ENCODE measurements at regions not wholly inside any gene's neighbourhood (a gene's known extent, or its start where the extent isn't known, plus 50 kb on each side); places are given as distances from the start of the nearest gene placed in this dataset.
"Not testable (repeated sequence)": the region's sequence is repeated elsewhere in the genome, so short reads cannot be mapped to it uniquely, and the experiment has no call there.

DNA sequence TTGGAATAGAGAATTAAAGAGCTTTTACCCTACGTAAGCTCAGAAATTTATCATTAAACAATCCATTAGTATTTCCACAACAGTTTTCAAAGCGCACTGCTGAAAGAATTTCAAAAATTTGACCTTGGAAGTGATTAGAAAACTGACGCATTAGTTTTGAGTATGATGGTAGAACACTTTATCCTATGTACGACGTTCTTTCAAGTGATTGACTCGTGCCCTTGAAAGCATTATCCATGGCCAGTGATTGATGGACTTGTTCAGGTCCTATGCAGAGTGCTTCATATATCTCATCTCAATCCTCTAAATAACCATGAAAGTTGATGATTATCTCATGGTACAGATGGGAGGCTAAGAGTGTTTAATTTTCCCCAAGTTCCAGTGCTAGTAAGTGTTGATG, 697.2 kb downstream of the USP25 start:
- no peak for DNase-seq

DNA sequence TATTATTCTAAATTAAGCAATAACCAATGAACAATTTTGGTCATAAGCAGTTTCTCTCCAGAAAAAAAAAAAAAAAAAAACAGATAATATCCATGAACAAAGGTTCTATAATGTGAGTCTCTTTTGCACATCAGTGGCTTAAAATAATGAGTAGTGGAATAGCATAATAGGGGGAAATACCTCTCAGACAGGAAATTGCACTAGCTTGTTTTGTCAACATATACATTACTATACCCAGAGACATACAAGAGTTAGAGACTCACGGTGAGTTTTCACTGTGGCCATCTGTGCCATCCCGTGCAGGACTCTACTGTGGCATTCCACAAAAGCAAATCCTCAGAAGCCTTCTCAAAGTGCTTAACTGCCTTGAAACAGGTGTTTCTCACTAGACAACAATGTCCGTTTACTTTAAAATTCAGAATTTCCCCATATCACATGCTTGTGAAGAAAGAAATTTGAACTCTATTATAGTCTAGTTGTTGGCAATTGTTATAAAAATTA, 697.9 kb downstream of the USP25 start:
- DNase-seq, result no peak

DNA sequence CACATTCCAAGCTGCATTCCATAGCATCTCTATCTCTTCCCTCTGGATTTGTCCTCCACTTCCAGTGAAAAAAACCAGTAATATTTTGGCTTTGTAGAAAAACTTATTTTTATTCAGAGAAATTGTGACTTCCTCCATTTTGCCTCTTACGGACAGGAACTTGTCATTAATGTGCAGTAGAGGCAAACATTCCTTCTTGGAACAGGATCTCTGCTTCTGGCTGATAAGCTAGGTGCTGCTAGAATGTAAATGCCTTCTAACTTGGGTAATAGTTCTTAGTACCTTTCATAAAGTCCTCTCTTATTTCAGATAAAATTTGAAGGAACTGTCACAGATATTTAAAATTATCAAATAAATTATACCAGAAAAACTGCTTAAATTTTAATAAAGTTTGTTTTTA, 707.8 kb downstream of the USP25 start:
- no peak for DNase-seq

DNA sequence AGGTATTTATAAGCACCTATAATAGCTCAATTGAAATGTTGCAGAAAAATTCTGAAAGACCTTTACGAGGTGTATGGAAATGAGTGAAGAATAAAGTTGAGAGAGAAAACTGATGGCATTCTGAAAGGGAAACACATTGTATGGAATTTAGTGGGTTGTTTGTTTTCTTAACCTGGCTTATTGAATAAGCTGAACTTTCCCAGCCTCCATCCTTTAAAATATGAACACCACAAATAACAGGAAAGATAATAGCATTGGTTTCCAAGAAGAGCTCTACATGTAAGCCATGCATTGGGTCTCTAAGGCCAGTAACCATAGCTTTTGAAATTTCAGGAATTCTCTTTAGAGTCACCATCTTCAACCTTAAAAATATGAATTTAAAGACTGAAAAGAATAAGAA, 709.0 kb downstream of the USP25 start:
- DNase-seq, result no peak

DNA sequence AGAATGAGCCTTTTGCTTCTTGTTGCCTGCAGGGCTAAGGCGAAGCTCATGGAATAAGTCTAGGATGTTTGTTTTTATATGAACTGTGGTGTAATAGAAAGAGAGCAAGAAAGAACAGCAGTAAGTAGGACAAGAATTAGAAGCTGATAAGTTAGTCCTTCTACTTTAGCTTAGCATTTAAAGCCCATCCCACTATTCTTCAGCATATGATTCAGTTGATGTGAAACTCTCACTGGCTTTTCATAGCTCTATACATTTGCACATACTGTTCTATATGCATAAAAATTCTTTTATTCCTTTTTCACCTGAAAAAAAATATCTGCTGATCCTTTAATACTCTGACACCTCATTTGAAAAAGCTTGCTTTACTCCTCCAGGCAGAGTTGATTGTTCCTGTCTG, 712.0 kb downstream of the USP25 start:
- no peak for DNase-seq

DNA sequence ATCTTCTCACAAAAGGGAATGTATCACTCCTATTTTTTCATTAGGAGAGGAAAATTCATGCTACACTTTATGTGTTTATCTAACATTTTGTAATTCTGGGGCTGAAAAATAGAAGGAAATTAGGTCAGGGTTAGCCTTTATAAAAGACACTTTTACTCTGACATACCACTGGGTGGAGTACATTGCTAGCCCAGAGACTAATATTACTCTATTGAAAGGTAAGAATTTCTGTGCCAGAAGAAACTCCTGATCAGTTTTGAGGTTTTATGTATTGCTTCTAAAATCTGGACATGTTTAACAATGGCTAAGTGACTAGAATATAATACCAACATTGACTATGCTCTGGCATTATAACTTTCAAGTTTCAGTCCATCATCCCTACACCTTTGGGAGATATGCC, 724.6 kb downstream of the USP25 start:
- no peak for DNase-seq

DNA sequence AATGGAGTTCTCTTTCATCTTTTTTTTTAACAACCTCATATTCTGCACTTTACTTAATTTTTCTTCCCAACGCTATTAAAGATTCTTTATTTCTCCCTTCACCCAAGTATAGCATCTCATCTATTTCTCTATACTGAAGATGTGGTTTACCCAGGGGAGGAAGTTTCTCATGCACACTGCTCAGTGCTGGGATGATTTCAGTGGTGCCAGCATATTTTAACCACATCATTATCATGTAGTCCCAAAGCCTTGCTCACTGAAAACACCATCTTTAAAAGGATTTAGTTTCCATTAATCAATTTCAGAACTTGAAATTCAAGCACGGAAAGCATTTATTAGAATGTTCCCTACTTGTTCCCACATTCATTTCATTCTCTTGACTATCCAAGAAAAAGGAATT, 725.7 kb downstream of the USP25 start:
- no peak for DNase-seq

DNA sequence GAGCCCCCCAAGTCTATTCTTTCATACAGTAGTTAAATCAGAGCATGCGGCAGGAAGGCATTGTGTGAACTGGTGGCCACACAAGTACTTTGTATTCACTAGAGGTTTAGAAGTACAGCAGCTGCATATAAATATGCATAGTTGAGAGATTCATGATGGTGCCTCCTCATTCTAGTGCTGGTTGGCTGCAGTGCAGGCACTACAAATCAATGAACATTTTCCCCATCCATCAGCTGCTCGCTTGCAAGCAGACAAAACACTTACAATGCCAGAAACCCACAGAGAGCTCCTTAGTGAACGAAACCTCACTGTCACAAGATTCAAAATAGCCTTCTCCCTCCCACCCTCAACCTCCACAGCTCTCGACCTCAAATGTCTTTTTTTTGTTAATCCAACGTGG, 726.2 kb downstream of the USP25 start:
- DNase-seq, result no peak

DNA sequence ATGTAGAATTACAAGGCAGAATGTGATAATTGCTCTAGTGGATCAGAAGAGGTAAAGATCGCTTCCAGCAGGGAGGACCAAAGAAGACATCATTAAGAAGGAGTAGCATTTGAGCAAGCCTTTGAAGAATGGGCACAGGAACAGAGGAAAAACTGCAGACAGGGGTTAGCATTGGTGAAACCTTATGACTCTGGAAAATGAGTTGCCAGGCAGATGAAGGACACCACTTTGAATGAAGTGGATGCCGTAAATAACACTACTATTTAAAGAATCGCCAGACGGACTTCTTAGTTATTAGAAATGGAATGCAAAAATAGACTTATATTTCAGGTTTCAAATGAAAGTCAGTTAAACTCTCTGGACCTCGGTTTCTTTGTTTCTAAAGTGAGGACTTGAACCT, 727.7 kb downstream of the USP25 start:
- no peak for DNase-seq

DNA sequence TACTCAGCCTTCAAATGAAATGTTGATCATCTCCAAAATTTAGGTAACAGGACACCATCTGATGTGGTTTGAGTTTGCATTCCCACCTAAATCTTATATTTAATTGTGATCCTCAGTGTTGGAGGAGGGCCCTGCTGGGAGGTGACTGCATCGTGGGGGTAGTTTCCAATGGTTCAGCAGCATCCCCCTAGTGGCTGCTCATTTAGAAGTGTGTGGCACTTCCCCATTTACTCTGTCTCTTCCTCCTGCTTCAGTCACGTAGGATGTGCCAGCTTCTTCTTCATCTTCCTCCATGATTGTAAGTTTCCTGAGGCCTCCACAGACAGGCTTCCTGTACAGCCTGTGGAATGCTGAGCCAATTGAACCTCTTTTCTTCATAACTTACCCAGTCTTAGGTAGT, 731.2 kb downstream of the USP25 start:
- no peak for DNase-seq

DNA sequence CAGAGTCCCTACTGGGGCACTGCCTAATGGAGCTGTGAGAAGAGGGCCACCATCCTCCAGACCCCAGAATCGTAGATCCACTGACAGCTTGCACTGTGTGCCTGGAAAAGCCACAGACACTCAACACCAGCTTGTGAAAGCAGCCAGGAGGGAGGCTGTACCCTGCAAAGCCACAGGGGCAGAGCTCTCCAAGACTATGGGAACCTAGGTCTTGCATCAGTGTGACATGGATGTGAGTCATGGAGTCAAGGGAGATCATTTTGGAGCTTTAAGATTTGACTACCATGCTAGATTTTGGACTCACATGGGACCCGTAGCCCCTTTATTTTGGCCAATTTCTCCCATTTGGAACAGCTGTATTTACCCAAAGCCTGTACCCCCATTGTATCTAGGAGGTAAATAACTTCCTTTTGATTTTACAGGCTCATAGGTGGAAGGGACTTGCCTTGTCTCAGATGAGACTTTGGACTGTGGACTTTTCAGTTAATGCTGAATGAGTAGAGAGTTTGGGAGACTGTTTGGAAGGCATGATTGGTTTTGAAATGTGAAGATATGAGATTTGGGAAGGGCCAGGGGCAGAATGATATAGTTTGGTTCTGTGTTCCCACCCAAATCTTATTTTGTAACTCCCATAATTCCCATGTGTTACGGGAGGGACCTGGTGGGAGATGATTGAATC, 734.6 kb downstream of the USP25 start:
- DNase-seq, result not testable (repeated sequence)

DNA sequence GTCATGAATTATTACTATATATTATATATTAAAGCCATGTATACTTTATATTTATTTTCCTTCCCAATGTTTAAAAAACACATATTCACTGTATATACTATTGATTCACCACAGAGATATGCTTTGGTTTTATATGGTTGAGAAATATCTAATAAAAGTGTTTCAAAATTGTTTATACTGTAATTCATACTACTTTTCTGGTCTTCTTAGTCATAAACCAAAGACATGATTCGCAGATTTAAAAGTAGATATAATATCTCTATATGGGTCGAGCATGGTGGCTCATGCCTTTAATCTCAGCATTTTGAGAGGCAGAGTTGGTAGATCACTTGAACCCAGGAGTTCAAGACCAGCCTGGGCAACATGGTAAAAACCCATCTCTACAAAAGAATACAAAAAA, 738.4 kb downstream of the USP25 start:
- DNase-seq, result no peak

DNA sequence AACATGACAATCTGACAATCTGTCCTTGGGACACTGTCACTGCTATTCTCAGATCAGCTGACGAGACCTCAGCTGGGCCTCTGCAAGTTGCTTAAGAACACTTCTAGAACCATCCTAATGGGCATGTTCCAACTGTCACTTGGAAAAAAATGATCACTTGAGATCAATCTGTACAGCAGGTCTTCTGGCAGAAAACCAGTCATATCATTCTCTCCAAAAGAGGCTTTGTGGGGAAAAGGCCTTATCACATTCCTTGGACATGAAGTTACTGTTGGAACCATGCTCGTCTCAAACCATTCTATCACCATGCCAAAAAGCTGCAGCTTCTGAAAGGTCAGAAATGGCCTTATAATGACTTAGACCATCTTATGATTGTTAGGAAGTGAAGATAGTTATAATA, 744.2 kb downstream of the USP25 start:
- DNase-seq, result no peak

DNA sequence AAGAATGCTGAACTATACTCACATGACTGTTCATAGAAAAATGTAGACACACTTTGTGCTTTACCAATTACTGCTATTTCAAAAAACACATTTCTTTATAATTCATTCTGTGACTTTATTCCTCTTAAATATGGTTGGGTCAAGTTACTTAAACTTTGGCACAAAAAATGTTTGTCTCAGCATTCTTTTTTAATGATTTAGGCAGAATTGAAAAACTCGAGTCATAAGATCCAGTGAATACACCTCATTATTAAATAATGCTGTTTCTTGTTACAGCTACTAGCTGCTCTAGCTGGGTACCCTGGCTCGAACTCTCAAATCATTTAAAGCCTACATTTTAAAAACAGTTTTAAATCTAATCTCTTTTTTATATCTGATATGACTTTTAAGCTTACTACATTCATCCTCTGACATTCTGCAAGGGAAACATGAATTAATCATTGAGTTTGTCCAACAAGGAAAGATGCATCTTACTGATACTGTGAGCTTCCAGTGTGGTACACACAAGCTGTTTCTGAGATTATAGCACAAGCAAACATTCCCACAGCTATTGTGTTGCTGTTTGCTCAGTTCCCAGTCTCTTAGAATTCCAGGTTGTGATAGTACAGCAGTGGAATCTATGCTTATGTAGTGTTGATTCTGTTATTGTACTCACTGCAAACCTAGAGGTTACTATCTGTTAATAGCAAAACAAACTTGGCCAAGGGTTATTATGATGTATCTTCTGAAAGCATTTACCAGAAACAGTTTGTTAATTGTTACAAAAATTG, 746.5 kb downstream of the USP25 start:
- DNase-seq, result no peak

DNA sequence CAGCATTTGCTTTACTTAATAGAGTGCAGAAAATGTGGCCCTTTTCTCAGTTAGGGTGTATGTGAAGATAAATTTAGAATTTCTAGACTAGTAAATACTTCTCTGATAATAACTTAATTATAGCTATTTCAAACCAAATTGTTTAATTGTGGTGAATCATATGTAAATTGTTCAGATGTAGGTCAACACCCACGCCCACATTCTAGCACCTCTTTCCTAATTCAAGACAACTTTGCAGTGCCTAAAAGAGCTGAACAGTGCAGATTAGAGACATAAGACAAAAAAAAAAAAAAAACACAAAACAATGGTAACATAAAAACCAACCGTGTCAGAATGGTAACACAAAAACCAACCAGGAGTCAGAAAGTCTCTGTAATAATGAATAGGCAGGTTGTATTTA, 758.3 kb downstream of the USP25 start:
- DNase-seq, result no peak

DNA sequence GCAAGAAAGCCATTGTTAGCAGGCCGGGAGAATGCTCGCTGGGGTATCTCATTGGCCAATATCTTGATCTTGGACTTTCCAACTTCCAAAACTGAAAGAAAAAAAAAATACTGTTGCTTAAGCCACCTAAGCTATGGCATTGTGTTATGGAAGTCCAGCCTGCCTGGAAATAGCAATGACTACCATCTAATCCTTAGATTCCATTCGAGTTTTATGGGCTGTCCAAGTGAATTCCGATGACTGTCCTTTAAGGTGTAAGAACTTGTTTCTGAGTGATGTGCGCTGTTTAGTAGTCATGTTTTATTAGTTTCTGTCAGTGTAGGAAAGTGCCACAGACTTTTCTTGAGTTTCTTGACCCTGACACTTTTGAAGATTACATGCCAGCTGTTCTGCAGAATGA, 762.6 kb downstream of the USP25 start:
- no peak for DNase-seq

DNA sequence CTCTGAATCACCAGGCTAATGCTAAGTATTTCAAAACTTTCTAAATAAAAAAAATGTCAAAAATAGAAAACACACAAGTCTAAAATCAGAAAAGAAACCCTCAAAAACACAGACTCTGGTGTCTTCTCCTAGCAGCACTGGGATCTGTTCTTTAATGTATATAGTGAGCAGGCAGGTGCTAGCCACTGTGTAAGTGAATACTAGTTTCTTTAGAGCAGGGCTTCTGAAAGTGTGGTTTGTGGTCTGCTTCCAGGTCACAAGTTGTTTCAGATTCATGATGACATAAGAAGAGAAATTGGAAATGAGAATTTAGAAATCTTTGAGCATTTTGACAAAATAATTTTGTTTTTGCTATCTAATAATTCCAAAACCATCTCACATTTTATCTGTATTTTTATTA, 763.1 kb downstream of the USP25 start:
- no peak for DNase-seq

DNA sequence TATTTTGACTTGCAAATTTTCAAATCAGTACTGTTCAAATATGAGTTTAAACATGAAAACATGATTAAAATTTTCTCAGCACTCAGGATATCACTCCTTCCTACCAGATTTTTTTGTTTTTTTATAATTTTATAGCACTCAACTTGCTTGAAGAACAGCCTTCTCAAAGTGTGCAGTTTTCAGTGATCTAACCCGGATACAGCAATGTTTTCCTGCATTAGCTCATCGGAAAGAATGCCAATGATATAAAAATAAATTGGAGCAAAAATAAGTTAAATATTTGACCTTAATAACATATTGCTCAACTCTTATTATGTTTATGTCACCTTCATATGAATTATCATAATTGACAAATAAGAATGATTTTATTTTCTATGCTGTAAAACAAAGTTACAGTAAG, 766.8 kb downstream of the USP25 start:
- DNase-seq, result no peak

DNA sequence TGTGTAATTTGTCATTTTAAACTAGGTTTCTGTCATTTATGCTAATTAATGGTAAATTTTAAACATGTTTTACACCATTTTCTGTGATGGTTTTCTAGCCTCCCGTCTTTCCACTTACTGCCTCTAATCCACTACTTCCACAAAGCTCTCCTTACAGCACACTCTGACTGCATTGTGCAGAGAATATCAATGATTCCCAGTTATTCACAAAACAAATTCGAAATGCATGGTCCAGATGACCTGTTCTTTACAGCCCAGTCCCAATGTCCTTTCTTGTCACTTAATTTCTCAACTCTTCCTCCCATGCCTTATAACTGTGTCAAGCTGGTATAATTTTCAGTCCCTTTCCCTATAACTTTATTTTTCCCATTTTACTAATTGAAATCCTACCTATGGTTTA, 770.5 kb downstream of the USP25 start:
- DNase-seq, result no peak

DNA sequence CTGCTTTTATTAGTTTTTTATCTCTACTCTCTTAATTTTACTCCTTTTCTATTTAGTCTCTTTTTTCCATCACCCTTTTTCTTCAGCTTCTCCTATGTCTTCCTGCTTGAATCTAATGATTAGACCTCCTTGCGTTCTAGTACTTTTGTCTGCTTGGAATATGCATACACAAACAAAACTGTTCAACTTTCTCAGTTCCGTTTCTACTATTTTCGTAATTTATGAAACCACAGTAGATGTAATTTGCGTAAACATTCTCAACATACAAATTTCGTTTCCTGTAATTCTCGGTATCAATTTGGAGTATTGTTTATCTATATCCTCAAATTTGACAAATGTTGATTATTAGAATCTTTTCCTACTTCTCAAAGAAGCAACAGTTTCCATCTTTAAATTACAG, 772.5 kb downstream of the USP25 start:
- no peak for DNase-seq

DNA sequence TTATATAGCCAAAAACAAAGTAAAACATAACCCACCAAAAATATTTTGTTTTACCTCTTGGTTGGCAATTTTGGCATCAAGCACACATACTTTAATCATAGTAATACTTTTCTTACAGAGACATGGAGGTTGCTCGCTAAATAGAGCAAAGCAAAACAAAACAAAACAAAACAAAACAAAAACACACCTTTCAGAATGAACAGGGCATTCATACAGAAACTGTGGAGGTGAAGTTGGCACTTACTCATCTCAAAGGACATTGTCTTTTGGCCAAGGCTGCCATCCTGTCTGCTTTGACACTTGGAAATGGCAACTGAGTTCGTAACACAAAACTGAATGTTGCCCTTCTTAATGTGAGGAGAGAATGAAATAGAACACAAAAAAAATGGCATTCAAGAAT, 773.1 kb downstream of the USP25 start:
- no peak for DNase-seq

DNA sequence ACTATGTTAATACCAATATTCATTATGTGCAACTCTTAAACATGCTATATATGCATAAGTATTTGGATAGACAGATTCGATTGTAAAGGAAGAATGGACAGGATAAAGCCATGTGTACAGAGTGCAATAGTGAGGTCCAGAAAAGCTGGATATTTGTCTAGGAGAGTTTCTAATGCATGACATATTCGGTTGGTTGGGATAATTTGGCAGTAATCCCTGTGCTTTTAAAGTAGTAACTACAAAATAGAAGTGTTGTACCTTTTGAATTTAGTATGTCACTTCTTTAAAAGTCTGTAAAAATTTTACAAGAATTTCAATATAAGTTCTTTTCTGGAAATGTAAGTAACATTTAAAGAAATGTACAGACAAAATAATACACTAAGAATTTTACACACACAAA, 774.5 kb downstream of the USP25 start:
- DNase-seq, result no peak

DNA sequence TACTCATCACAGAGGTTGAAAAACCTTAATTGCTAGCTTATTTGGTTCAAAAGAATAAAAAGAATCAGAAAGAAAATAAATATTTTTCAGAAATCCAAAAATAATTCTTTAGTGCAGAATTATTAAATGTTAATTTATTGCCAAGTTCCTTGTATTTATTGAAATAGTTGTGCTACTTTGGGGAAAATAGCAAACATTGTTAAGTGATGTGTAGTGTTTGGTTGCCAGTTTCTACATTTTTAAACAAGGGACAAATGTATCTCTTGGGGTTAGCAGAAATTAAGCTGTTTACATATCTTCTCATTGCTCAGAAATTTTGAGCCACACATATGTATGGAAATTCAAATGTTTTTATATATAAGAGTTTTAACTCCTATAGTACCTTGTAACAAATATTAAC, 775.0 kb downstream of the USP25 start:
- no peak for DNase-seq

DNA sequence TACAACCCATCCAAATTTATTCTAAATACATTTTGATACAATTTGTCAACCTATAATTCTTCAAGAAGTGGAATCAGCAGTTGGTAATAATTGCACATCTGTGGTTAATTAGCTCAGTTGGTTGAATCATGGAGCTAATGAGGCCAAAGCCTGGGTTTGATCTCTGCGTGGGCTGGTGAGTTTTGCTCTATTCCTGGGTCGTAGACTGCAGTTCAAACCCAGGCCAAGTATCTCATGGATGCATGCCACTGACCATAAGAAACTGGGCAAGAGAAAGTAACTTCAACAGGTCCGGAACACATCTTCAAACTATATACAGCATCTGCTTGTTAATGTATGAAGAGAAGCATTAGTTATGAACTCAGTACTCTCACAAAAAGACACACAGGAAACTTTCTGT, 779.7 kb downstream of the USP25 start:
- no peak for DNase-seq

DNA sequence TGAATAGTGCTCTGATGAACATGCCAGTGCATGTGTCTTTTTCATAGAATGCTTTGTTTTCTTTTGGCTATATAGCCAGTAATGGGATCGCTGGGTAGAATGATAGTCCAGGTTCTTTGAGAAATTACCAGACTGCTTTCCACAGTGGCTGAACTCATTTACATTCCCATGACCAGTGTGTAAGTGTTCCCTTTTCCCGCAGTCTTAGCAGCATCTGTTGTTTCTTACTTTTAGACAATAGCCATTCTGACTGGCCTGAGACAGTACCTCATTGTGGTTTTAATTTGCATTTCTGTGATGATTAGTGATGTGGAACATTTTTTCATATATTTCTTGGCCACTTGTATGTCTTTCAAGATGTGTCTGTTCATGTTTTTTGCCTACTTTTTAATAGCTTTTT, 784.5 kb downstream of the USP25 start:
- DNase-seq, result no peak
